ENCODE measurements at regions not wholly inside any gene's neighbourhood (a gene's known extent, or its start where the extent isn't known, plus 50 kb on each side); places are given as distances from the start of the nearest gene placed in this dataset.

GRCh38 chr2:234565842-234566619, 69.2 kb upstream of the ARL4C start:
- no peaks in the 10 kb centered on the region for H3K4me1 ChIP-seq
- in situ Hi-C loops (cut with MboI; ENCODE audit: low sequenced_read_pairs in 4 of 4) = loop anchor here in 2 of 4 donors (25.0 kb wide), 2 partner anchors 321 to 1021 kb away; no protein-coding TSS in a partner anchor
- H3K9me3 ChIP-seq = no peaks in the 10 kb centered on the region
- intact Hi-C loops (cut with DNase I; ENCODE audit: low total_unique reads) = no loop called here
- no peak for DNase-seq
- H3K27me3 ChIP-seq = no peaks in the 10 kb centered on the region
- H3K36me3 ChIP-seq = no peaks in the 10 kb centered on the region
- no peak overlapping the region for H3K4me3 ChIP-seq
- ATAC-seq = no peak
- no peak for TF ChIP-seq POLR2A (IDR thresholded peaks at IDR 0.05)
- TF ChIP-seq CTCF (IDR thresholded peaks at IDR 0.05 in 4 of 5, conservative IDR thresholded peaks at IDR 0.05 in 1 of 5) = no peak
- H3K27ac ChIP-seq = no peak overlapping the region

DNA sequence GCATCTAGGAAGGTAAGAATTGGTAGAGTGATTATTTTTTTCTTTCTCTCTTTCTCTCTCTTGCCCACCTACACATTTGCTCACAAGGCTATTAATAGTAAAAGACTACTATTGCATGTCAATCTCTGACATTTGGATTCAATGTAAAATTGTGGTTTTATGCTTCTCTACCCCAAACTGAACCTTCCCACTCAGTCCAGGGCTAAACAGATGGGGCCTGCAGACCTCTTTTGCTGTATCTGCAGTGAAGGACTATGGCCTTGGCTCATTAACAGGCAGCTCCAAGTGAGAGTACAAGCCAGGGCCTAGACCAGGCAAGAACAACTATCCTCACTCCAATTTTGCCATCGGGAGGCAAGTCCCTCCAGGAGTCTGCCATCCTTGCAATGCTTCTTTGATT, 68.3 kb upstream of the ARL4C start:
- Histone ChIP-seq H3K4me1 (no peaks in the 10 kb centered on the region), H3K4me3 (no peak overlapping the region), H3K27me3 (no peaks in the 10 kb centered on the region), H3K36me3 (no peaks in the 10 kb centered on the region), H3K27ac (no peak overlapping the region), H3K9me3 (no peaks in the 10 kb centered on the region)
- in situ Hi-C loops (cut with MboI; ENCODE audit: low sequenced_read_pairs in 4 of 4) = loop anchor here in 2 of 4 donors (25.0 kb wide), 2 partner anchors 322 to 1022 kb away; no protein-coding TSS in a partner anchor
- DNase-seq = no peak
- ATAC-seq = no peak
- TF ChIP-seq POLR2A (IDR thresholded peaks at IDR 0.05) (no peak), CTCF (IDR thresholded peaks at IDR 0.05 in 4 of 5, conservative IDR thresholded peaks at IDR 0.05 in 1 of 5) (no peak)
- intact Hi-C loops (cut with DNase I; ENCODE audit: low total_unique reads) = no loop called here

DNA sequence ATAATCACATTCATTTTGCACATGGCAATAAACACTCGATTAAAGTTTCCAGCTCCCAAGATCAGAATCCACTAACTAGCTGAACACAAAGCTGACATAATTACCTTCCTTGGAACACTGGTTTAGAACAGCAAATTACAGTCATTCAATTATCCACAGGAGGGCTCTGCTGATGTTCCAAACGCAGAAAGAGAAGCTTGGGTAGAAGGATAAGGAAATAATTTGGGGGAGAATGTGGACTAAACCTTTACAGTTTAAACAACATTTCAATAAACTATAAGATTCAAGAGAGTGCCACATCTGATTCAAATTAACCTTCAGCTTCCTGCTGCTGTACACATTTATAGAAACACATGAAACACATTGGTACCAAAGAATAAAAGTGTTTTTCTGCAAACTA, 67.8 kb upstream of the ARL4C start:
- ATAC-seq = no peak
- intact Hi-C loops (cut with DNase I; ENCODE audit: low total_unique reads) (no loop called here), in situ Hi-C loops (cut with MboI; ENCODE audit: low sequenced_read_pairs in 4 of 4) (loop anchor here in 2 of 4 donors (25.0 kb wide), 2 partner anchors 323 to 1023 kb away; no protein-coding TSS in a partner anchor)

GRCh38 chr2:234559609-234560008, 62.7 kb upstream of the ARL4C start:
- no peaks in the 10 kb centered on the region for H3K27me3 ChIP-seq
- H3K4me1 ChIP-seq = no peaks in the 10 kb centered on the region
- H3K9me3 ChIP-seq = no peaks in the 10 kb centered on the region
- in situ Hi-C loops (cut with MboI; ENCODE audit: low sequenced_read_pairs in 4 of 4) (loop anchor here in 2 of 4 donors (25.0 kb wide), 2 partner anchors 328 to 1028 kb away; no protein-coding TSS in a partner anchor), intact Hi-C loops (cut with DNase I; ENCODE audit: low total_unique reads) (no loop called here)
- H3K4me3 ChIP-seq = no peak overlapping the region
- TF ChIP-seq CTCF (IDR thresholded peaks at IDR 0.05 in 4 of 5, conservative IDR thresholded peaks at IDR 0.05 in 1 of 5) = no peak
- no peak for TF ChIP-seq POLR2A (IDR thresholded peaks at IDR 0.05)
- H3K36me3 ChIP-seq = no peaks in the 10 kb centered on the region
- no peak overlapping the region for H3K27ac ChIP-seq
- ATAC-seq = no peak
- no peak for DNase-seq

More for the DNA sequence above, 67.8 kb upstream of the ARL4C start:
- H3K4me3 ChIP-seq = no peak overlapping the region
- H3K27ac ChIP-seq = no peak overlapping the region
- H3K9me3 ChIP-seq = no peaks in the 10 kb centered on the region
- H3K36me3 ChIP-seq = no peaks in the 10 kb centered on the region
- no peaks in the 10 kb centered on the region for H3K4me1 ChIP-seq
- TF ChIP-seq POLR2A (IDR thresholded peaks at IDR 0.05) = no peak
- TF ChIP-seq CTCF (IDR thresholded peaks at IDR 0.05 in 4 of 5, conservative IDR thresholded peaks at IDR 0.05 in 1 of 5) = no peak
- H3K27me3 ChIP-seq = no peaks in the 10 kb centered on the region
- no peak for DNase-seq
